AG10803 (cell line): ENCODE measurements at regions not wholly inside any gene's neighbourhood (a gene's known extent, or its start where the extent isn't known, plus 50 kb on each side); places are given as distances from the start of the nearest gene placed in this dataset.

Source experiments
- DNase-seq: peaks from one replicate; pipeline ENCODE4 v3.0.0; 2010; ENCODE audit warnings: low read depth
- H3K4me3 ChIP-seq: 2 replicates; pipeline ENCODE4 v1.5.1; 2011; ENCODE audit warnings: mild to moderate bottlenecking, low read length, control low read depth
- TF ChIP-seq, protein P1 (sequence below): conservative IDR thresholded peaks from 2 replicates; pipeline ENCODE4 v1.5.1; 2011; ENCODE audit warnings: mild to moderate bottlenecking, low read length, control low read depth, inconsistent platforms

- DNase-seq, result no peak
- TF ChIP-seq, protein P1, sequence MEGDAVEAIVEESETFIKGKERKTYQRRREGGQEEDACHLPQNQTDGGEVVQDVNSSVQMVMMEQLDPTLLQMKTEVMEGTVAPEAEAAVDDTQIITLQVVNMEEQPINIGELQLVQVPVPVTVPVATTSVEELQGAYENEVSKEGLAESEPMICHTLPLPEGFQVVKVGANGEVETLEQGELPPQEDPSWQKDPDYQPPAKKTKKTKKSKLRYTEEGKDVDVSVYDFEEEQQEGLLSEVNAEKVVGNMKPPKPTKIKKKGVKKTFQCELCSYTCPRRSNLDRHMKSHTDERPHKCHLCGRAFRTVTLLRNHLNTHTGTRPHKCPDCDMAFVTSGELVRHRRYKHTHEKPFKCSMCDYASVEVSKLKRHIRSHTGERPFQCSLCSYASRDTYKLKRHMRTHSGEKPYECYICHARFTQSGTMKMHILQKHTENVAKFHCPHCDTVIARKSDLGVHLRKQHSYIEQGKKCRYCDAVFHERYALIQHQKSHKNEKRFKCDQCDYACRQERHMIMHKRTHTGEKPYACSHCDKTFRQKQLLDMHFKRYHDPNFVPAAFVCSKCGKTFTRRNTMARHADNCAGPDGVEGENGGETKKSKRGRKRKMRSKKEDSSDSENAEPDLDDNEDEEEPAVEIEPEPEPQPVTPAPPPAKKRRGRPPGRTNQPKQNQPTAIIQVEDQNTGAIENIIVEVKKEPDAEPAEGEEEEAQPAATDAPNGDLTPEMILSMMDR, result no peak
These were observed 74.4 kb upstream of the MFGE8 start for GRCh38 chr15:88987591-88987933.

DNA sequence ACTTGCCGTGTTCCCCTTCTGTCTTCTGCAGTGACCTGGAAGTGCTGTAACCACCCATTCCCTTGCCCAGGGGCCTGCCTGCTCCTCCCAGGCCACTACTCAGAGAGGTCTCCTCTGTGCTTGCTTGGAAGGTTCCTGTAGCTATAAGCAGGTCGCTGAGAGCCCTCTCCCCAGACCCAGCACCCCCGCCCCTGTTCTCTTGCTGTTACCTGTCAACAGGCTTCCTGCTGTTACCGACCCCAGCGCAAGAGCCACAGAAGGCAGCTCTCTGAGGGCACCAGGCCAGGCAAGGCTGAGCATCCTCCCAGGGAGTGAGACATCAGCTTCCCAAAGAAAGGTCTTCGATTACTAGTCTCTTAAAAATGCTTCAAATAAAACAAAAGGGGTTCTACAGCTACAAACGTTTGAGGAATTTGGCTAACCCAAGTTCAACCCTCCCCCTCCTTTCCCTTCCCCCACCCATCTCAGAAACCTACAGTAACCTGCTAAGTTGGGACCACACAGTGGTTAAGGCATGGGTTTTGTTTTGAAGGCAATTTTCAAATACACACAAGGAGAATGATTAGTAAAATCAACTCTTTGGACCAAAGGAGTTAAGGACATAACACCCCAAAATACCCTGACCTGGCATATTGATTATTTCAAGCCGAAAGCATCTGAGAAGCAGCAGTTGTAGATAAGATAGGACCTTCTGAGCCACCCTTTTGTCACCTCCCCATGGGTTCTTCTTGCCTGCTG, 74.9 kb upstream of the MFGE8 start:
- TF ChIP-seq, protein P1, result no peak
- no peak overlapping the region for H3K4me3 ChIP-seq
- peak; percentile 60 for DNase-seq

More at GRCh38 chr15:88987591-88987933, 74.4 kb upstream of the MFGE8 start:
- no peak overlapping the region for H3K4me3 ChIP-seq

GRCh38 chr15:88989578-88989977, 76.4 kb upstream of the MFGE8 start:
- H3K4me3 ChIP-seq, result no peak overlapping the region
- peak; percentile 96 for DNase-seq
- TF ChIP-seq, protein P1, result no peak

DNA sequence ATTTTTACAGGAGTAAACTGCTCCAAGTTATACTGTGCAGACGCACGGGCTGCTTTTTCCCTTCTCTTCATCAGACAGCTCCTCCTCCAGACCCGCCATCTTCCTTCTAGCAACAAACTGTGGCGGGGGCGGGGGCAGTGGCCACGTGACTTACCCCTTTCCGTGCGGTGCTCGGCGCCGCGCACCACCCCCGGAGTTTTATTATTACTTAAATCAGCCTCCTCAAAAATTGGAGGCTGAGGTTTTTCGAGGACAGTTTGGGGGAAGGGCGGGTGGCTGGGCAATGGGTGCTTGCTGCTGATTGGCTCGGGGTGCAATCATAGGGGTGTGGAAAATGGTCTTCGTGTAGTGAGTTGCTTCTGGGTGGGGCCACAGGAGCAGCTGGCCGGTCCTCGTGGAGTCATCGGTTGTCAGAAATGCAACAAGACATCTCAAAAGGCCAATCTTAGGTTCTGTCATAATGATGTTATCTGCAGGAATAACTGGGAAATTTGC, 77.1 kb upstream of the MFGE8 start:
- no peak for DNase-seq
- TF ChIP-seq, protein P1, result no peak
- H3K4me3 ChIP-seq, result no peak overlapping the region

DNA sequence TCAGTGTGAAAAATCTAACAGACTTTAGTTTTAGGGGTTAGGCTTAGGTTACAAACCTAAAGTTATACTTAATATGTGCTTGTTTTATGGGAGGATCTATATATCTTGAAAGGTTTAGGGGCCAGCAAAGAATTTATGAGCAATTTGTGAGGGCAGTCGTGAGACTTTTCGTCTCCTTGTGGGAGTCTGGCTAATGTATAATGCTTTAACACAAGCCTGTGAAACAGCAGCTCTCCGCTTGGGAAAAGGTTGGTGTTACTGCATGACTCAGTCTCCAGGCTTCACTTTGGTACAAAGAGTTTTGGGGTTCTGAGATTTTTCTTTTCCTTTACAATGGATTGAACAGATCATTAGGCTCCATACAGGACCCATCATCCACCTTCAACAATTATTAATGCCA, 79.0 kb upstream of the MFGE8 start:
- DNase-seq, result no peak
- TF ChIP-seq, protein P1, result no peak
- no peak overlapping the region for H3K4me3 ChIP-seq

DNA sequence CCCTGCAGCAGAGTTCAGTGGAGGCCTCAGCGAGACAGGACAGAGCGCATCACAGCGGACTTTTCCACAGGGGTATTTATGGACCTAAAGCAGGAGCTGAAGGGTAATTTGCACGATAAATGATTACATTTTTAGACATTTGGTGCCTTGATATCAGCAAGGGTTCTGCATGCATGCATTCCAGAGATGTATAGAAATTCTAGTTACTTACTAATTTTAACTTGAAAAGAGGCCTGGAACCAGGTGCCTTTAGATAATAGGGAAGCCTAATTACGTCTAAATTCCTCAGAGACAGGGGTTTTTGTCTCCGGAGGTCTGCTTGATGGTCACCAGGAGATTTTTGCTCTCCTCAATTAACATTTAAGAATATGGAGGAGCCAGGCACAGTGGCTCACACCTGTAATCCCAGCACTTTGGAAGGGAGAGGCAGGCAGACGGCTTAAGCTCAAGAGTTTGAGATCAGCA, 79.8 kb upstream of the MFGE8 start:
- no peak overlapping the region for H3K4me3 ChIP-seq
- no peak for DNase-seq

GRCh38 chr15:88993662-88994061, 80.5 kb upstream of the MFGE8 start:
- no peak overlapping the region for H3K4me3 ChIP-seq
- TF ChIP-seq, protein P1, result no peak
- DNase-seq, result no peak

More for the DNA sequence above, 79.8 kb upstream of the MFGE8 start:
- TF ChIP-seq, protein P1, result no peak
